ENCODE measurements at regions not wholly inside any gene's neighbourhood (a gene's known extent, or its start where the extent isn't known, plus 50 kb on each side); places are given as distances from the start of the nearest gene placed in this dataset.
"Not testable (repeated sequence)": the region's sequence is repeated elsewhere in the genome, so short reads cannot be mapped to it uniquely, and the experiment has no call there.

DNA sequence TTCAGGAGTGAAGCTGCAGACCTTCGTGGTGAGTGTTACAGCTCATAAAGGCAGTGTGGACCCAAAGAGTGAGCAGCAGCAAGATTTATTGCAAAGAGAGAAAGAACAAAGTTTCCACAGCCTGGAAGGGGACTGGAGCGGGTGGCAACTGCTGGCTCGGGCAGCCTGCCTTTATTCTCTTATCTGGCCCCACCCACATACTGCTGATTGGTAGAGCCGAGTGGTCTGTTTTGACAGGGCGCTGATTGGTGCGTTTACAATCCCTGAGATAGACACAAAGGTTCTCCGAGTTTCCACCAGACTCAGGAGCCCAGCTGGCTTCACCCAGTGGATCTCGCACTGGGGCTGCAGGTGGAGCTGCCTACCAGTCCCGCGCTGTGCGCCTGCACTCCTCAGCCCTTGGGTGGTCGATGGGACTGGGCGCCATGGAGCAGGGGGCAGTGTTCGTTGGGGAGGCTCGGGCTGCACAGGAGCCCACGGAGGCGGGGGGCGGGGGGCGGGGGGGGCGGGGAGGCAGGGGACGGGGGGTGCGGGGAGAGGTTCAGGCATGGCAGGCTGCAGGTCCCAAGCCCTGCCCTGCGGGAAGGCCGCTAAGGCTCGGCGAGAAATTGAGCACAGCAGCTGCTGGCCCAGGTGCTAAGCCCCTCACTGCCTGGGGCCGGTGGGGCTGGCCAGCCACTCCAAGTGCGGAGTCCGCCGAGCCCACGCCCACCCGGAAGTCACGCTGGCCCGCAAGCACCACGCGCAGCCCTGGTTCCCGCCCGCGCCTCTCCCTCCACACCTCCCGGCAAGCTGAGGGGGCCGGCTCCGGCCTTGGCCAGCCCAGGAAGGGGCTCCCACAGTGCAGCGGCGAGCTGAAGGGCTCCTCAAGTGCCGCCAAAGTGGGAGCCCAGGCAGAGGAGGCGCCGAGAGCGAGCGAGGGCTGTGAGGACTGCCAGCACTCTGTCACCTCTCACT lies 59.9 kb upstream of the EN2 start:
- TF ChIP-seq, protein P1, sequence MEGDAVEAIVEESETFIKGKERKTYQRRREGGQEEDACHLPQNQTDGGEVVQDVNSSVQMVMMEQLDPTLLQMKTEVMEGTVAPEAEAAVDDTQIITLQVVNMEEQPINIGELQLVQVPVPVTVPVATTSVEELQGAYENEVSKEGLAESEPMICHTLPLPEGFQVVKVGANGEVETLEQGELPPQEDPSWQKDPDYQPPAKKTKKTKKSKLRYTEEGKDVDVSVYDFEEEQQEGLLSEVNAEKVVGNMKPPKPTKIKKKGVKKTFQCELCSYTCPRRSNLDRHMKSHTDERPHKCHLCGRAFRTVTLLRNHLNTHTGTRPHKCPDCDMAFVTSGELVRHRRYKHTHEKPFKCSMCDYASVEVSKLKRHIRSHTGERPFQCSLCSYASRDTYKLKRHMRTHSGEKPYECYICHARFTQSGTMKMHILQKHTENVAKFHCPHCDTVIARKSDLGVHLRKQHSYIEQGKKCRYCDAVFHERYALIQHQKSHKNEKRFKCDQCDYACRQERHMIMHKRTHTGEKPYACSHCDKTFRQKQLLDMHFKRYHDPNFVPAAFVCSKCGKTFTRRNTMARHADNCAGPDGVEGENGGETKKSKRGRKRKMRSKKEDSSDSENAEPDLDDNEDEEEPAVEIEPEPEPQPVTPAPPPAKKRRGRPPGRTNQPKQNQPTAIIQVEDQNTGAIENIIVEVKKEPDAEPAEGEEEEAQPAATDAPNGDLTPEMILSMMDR (conservative IDR thresholded peaks at IDR 0.05 in 1 of 2, IDR thresholded peaks at IDR 0.05 in 1 of 2; ENCODE audit: extremely low read depth in 1 of 2, insufficient read depth in 1 of 2, low read depth in 1 of 2, low read length in 2 of 2), result not testable (repeated sequence)
- not testable (repeated sequence) for TF ChIP-seq EZH2 (IDR thresholded peaks at IDR 0.05; ENCODE audit: borderline replicate concordance, low read length)

Data from mammary epithelial cell (primary cell).